HCT116 (cell line): ENCODE measurements at regions not wholly inside any gene's neighbourhood (a gene's known extent, or its start where the extent isn't known, plus 50 kb on each side); places are given as distances from the start of the nearest gene placed in this dataset.
"Not testable (repeated sequence)": the region's sequence is repeated elsewhere in the genome, so short reads cannot be mapped to it uniquely, and the experiment has no call there.

Experiments
- ATAC-seq: fragments of 200-7000 bp; cut with Tn5 transposase; 2 replicates; pipeline ENCODE4 v1.9.1; 2020; ENCODE audit warnings: mild to moderate bottlenecking, moderate library complexity
- BruUV-seq: library from RNA; stranded (reverse); fragments of 400-500 nt; replicated peaks from 2 replicates; lab custom pipeline; 2021; lab: Mats Ljungman, UMichigan
- CTCF ChIA-PET: fragments of 300-600 bp; sonication (Branson Sonifier 250); formaldehyde crosslinking; loops from one replicate; lab custom pipeline; 2021; ENCODE audit warnings: antibody characterized with exemption; lab: Charles Lee
- POLR2A ChIA-PET: fragments of 300-600, 350-600 bp; sonication (Branson Sonifier 250); formaldehyde crosslinking; loops from one replicate; lab custom pipeline; 2021; ENCODE audit warnings: antibody characterized with exemption; lab: Charles Lee
- RAD21 ChIA-PET, 2 experiments: fragments of 300-600 bp; sonication (Branson Sonifier 250); formaldehyde crosslinking; loops; one replicate each; lab custom pipeline; 2023; ENCODE audit warnings: low total read pairs in 2 of 2; ENCODE audit not compliant: uncharacterized antibody in 2 of 2, unreplicated experiment in 2 of 2, low non-redundant PET in 1 of 2; lab: Charles Lee
- DNase-seq: peaks from one replicate; pipeline ENCODE4 v3.0.0-alpha.2; 2010; ENCODE audit warnings: low read depth, low spot score
- H2AFZ ChIP-seq: fragments of 200-600 bp; shearing (Covaris generic), sonication (generic); 2 replicates; pipeline ENCODE4 v1.6.1; 2017; ENCODE audit warnings: low read depth, mixed run types, mixed read lengths, antibody characterized with exemption, low read length; ENCODE audit not compliant: poor library complexity, severe bottlenecking
- H3K27ac ChIP-seq: 2 replicates; pipeline ENCODE4 v1.5.1; 2012; ENCODE audit warnings: low read depth, low read length
- H3K27me3 ChIP-seq: fragments of 200-600 bp; sonication (generic); 2 replicates; pipeline ENCODE4 v1.6.1; 2016; ENCODE audit warnings: mixed run types, low read length, mixed read lengths; ENCODE audit not compliant: insufficient read depth
- H3K36me3 ChIP-seq, 2 experiments: fragments of 200-500 bp in 1 of 2; fragments of 200-600 bp in 1 of 2; sonication (Bioruptor generic) in 1 of 2; sonication (generic) in 1 of 2; 2 replicates each; pipeline versions ENCODE4 v1.5.1 to v1.6.1; 2014 to 2016; ENCODE audit warnings: low read length in 2 of 2, inconsistent platforms in 1 of 2, mixed read lengths in 1 of 2, mixed run types in 1 of 2; ENCODE audit not compliant: insufficient read depth in 2 of 2, control insufficient read depth in 1 of 2
- H3K4me1 ChIP-seq, 2 experiments: fragments of 200-600 bp in 1 of 2; sonication (generic) in 1 of 2; 2 replicates each; pipeline versions ENCODE4 v1.5.1 to v1.6.1; 2012 to 2017; ENCODE audit warnings: low read length in 2 of 2, inconsistent platforms in 1 of 2, mild to moderate bottlenecking in 1 of 2, mixed read lengths in 1 of 2, mixed run types in 1 of 2, moderate library complexity in 1 of 2; ENCODE audit not compliant: insufficient read depth in 2 of 2, control insufficient read depth in 1 of 2
- H3K4me2 ChIP-seq: fragments of 200-600 bp; sonication (generic); 2 replicates; pipeline ENCODE4 v1.6.1; 2017; ENCODE audit warnings: mixed run types, low read length, mixed read lengths
- H3K4me3 ChIP-seq, 2 experiments: fragments of 200-600 bp in 1 of 2; sonication (generic) in 1 of 2; replicated peaks in 1 of 2; 2 replicates each; pipeline ENCODE4 v1.5.1; 2011 to 2016; ENCODE audit warnings: low read length in 2 of 2, control low read depth in 1 of 2, low read depth in 1 of 2, mild to moderate bottlenecking in 1 of 2, mixed read lengths in 1 of 2, mixed run types in 1 of 2
- H3K79me2 ChIP-seq: fragments of 200-600 bp; sonication (generic); 2 replicates; pipeline ENCODE4 v1.6.1; 2017; ENCODE audit warnings: mild to moderate bottlenecking, mixed run types, low read length, moderate library complexity, mixed read lengths; ENCODE audit not compliant: insufficient read depth
- H3K9ac ChIP-seq: fragments of 200-600 bp; sonication (generic); 2 replicates; pipeline ENCODE4 v1.6.1; 2016; ENCODE audit warnings: low read length, mixed read lengths
- H3K9me2 ChIP-seq: fragments of 200-600 bp; sonication (generic), shearing (Covaris generic); 2 replicates; pipeline ENCODE4 v1.6.1; 2017; ENCODE audit warnings: mixed run types, mild to moderate bottlenecking, moderate library complexity; ENCODE audit not compliant: insufficient read depth
- H3K9me3 ChIP-seq, 2 experiments: fragments of 200-500 bp in 1 of 2; fragments of 200-600 bp in 1 of 2; sonication (Bioruptor generic) in 1 of 2; sonication (generic) in 1 of 2; 2 replicates each; pipeline ENCODE4 v1.6.1; 2014 to 2017; ENCODE audit warnings: low read length in 2 of 2, mixed read lengths in 2 of 2, inconsistent platforms in 1 of 2, low read depth in 1 of 2, mild to moderate bottlenecking in 1 of 2, mixed run types in 1 of 2, moderate library complexity in 1 of 2; ENCODE audit not compliant: control insufficient read depth in 1 of 2, insufficient read depth in 1 of 2
- H4K20me1 ChIP-seq: fragments of 200-600 bp; sonication (generic), shearing (Covaris generic); 2 replicates; pipeline ENCODE4 v1.6.1; 2017; ENCODE audit warnings: mixed run types, mild to moderate bottlenecking, moderate library complexity; ENCODE audit not compliant: insufficient read depth
- intact Hi-C: fragments of 100-400 bp; cut with micrococcal nuclease; formaldehyde crosslinking; loops from 2 replicates; pipeline ENCODE4 v1.10.0; 2022

DNA sequence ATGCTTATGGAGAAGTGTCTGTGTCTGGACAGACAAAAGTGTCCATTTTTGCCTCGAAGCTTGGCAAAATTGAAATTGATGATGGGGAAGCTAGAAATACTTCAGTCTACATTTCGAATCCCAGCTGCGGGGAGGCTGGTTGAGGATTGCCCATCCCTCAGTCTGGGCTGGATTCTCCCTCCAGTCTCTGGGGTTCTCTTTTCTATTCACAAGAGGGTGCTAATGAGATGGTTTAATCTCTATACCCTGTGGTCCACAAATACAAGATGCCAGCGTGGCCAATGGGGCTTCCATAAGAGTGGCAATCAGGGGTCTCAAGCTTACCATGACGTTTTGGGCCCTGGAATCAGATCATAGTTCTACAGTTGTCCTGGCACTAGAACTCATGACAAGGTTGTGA lies 78.9 kb downstream of the GOLGA8T start:
- H3K79me2 ChIP-seq, H2AFZ ChIP-seq, H3K27ac ChIP-seq, H3K4me1 ChIP-seq, POLR2A ChIA-PET, CTCF ChIA-PET, H3K9me2 ChIP-seq, H3K9me3 ChIP-seq, DNase-seq, intact Hi-C loops, H4K20me1 ChIP-seq, BruUV-seq, H3K27me3 ChIP-seq, H3K4me3 ChIP-seq, RAD21 ChIA-PET, ATAC-seq, H3K36me3 ChIP-seq, H3K4me2 ChIP-seq, H3K9ac ChIP-seq: not testable (repeated sequence)

GRCh38 chr15:30221803-30222202 lies 87.0 kb downstream of the GOLGA8T start:
- POLR2A ChIA-PET, H3K27me3 ChIP-seq, RAD21 ChIA-PET, H3K36me3 ChIP-seq, ATAC-seq, H3K27ac ChIP-seq, H4K20me1 ChIP-seq, H3K4me1 ChIP-seq, H3K9ac ChIP-seq, H3K4me2 ChIP-seq, CTCF ChIA-PET, H3K4me3 ChIP-seq, H3K79me2 ChIP-seq, intact Hi-C loops, H2AFZ ChIP-seq, H3K9me3 ChIP-seq, H3K9me2 ChIP-seq, BruUV-seq, DNase-seq: not testable (repeated sequence)

- H3K4me3 ChIP-seq, H3K36me3 ChIP-seq: not testable (repeated sequence)
Measured at GRCh38 chr15:30222798-30223591, 88.1 kb downstream of the GOLGA8T start.

GRCh38 chr15:30225233-30225891 lies 90.5 kb downstream of the GOLGA8T start:
- BruUV-seq, H3K9me3 ChIP-seq, DNase-seq, H3K4me2 ChIP-seq, H3K36me3 ChIP-seq, RAD21 ChIA-PET, H3K4me3 ChIP-seq, H3K4me1 ChIP-seq, H3K27ac ChIP-seq, H4K20me1 ChIP-seq, ATAC-seq, H2AFZ ChIP-seq, CTCF ChIA-PET, H3K27me3 ChIP-seq, H3K9me2 ChIP-seq, H3K9ac ChIP-seq, intact Hi-C loops, POLR2A ChIA-PET, H3K79me2 ChIP-seq: not testable (repeated sequence)

More at GRCh38 chr15:30222798-30223591, 88.1 kb downstream of the GOLGA8T start:
- H3K9me3 ChIP-seq, DNase-seq, CTCF ChIA-PET, H4K20me1 ChIP-seq, H3K9ac ChIP-seq, H3K27me3 ChIP-seq, ATAC-seq, POLR2A ChIA-PET, H3K9me2 ChIP-seq, H3K79me2 ChIP-seq, H2AFZ ChIP-seq, H3K4me1 ChIP-seq, BruUV-seq, intact Hi-C loops, H3K4me2 ChIP-seq, H3K27ac ChIP-seq, RAD21 ChIA-PET: not testable (repeated sequence)
